Coronary artery (tissue), 2 donors: ENCODE measurements at regions not wholly inside any gene's neighbourhood (a gene's known extent, or its start where the extent isn't known, plus 50 kb on each side); places are given as distances from the start of the nearest gene placed in this dataset.
"Not testable (repeated sequence)": the region's sequence is repeated elsewhere in the genome, so short reads cannot be mapped to it uniquely, and the experiment has no call there.

ENCODE experiments used
- DNase-seq: peaks from one replicate; pipeline ENCODE4 v3.0.0-alpha.2; 2017; ENCODE audit warnings: low spot score
- H3K27ac ChIP-seq, 2 donors: fragments of 200-600 bp; sonication (generic); one replicate each; pipeline ENCODE4 v1.5.1; 2016 to 2019
- H3K4me3 ChIP-seq: fragments of 200-600 bp; sonication (generic); 2 replicates; pipeline ENCODE4 v1.5.1; 2016; ENCODE audit warnings: mild to moderate bottlenecking, moderate library complexity
- TF ChIP-seq, protein P1 (sequence below): fragments of 200-600 bp; sonication (generic); IDR thresholded peaks from one replicate; pipeline ENCODE4 v1.5.1; 2019; ENCODE audit warnings: antibody characterized with exemption

GRCh38 chr10:25104441-25104840 is 70.4 kb upstream of the GPR158 start:
- no peak for DNase-seq
- TF ChIP-seq, protein P1, sequence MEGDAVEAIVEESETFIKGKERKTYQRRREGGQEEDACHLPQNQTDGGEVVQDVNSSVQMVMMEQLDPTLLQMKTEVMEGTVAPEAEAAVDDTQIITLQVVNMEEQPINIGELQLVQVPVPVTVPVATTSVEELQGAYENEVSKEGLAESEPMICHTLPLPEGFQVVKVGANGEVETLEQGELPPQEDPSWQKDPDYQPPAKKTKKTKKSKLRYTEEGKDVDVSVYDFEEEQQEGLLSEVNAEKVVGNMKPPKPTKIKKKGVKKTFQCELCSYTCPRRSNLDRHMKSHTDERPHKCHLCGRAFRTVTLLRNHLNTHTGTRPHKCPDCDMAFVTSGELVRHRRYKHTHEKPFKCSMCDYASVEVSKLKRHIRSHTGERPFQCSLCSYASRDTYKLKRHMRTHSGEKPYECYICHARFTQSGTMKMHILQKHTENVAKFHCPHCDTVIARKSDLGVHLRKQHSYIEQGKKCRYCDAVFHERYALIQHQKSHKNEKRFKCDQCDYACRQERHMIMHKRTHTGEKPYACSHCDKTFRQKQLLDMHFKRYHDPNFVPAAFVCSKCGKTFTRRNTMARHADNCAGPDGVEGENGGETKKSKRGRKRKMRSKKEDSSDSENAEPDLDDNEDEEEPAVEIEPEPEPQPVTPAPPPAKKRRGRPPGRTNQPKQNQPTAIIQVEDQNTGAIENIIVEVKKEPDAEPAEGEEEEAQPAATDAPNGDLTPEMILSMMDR: no peak
- no peak overlapping the region for H3K4me3 ChIP-seq
- no peak overlapping the region for H3K27ac ChIP-seq

- TF ChIP-seq, protein P1: no peak
- Histone ChIP-seq H3K4me3 (no peak overlapping the region), H3K27ac (no peak overlapping the region)
- DNase-seq: no peak
These were observed 69.5 kb upstream of the GPR158 start for GRCh38 chr10:25105262-25105661.

GRCh38 chr10:25105743-25106260 is 69.0 kb upstream of the GPR158 start:
- H3K27ac ChIP-seq: no peak overlapping the region
- H3K4me3 ChIP-seq: no peak overlapping the region
- no peak for DNase-seq
- TF ChIP-seq, protein P1: no peak

- DNase-seq: no peak
- H3K27ac ChIP-seq: no peak overlapping the region
- TF ChIP-seq, protein P1: no peak
- H3K4me3 ChIP-seq: no peak overlapping the region
These were observed 67.0 kb upstream of the GPR158 start for GRCh38 chr10:25107756-25108155.

- H3K27ac ChIP-seq, DNase-seq, H3K4me3 ChIP-seq: not testable (repeated sequence)
These were observed 64.9 kb upstream of the GPR158 start for GRCh38 chr10:25109896-25110295.

- DNase-seq: no peak
- no peak overlapping the region for H3K27ac ChIP-seq
- H3K4me3 ChIP-seq: no peak overlapping the region
- TF ChIP-seq, protein P1: no peak
These were observed 62.8 kb upstream of the GPR158 start for GRCh38 chr10:25112016-25112415.

DNA sequence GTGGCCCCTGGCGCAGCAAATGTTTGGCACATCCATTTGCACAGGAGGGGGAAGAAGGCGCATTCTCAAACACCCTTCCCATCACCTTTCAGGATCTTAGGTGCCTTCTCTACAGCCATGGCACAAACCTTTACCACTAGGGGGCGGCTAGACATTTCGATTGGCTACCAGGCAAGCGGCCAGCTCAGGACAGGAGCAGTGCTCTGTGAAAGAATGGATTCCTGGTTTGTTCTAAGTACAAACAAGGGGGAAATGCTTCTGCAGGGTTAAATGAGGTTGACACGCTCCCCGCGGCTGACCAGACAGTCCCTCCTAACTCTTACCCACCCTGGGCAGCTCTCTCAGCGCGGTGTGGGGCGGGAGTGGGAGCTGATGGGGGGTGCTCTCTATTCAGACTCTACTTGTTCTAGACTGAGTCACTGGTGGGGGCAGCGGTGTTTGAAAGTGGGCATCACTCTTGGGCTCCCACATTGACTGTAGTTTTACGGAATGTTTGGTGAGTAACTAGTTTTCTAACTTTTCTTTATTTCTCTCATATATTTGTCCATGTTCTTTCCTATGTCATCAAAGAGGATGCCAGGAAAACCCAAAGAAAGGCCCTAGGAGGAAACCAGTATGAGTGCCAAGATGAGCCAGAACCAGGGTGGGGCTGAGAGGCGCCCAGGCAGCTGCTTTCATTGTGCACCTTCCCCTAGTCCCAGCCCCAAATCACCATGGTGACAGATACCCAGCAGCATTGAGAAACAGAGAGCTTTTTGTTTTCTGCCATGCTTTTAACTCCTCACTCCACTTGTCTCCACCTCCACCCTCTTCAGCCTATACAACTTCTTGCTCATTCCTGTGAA is 61.4 kb upstream of the GPR158 start:
- peak overlapping the region; percentile 33 for H3K4me3 ChIP-seq
- no peak overlapping the region for H3K27ac ChIP-seq
- DNase-seq: no peak
- TF ChIP-seq, protein P1: peak; percentile 30
